Ovary (tissue), 7 donors: ENCODE measurements at regions not wholly inside any gene's neighbourhood (a gene's known extent, or its start where the extent isn't known, plus 50 kb on each side); places are given as distances from the start of the nearest gene placed in this dataset.

Source experiments
- DNase-seq, 5 donors: peaks; one replicate each; pipeline ENCODE4 v3.0.0-alpha.2; 2019 to 2020
- H3K27ac ChIP-seq, 2 donors: fragments of 200-600 bp; one replicate each; pipeline versions ENCODE4 v1.5.1 to v1.8.0; 2019 to 2022
- H3K27me3 ChIP-seq: fragments of 200-600 bp; one replicate; pipeline ENCODE4 v1.8.0; 2022
- H3K36me3 ChIP-seq: fragments of 200-600 bp; sonication (generic); one replicate; pipeline ENCODE4 v1.5.1; 2019
- H3K4me1 ChIP-seq: one replicate; pipeline ENCODE4 v1.8.1; 2013; ENCODE audit warnings: mild to moderate bottlenecking, moderate library complexity; ENCODE audit not compliant: insufficient read depth
- H3K4me3 ChIP-seq: fragments of 200-600 bp; sonication (generic); one replicate; pipeline ENCODE4 v1.5.1; 2017
- H3K9me3 ChIP-seq, 2 donors: fragments of 200-600 bp in 1 of 2; sonication (generic) in 1 of 2; one replicate each; pipeline versions ENCODE4 v1.5.1 to v1.8.1; 2013 to 2019; ENCODE audit warnings: mild to moderate bottlenecking in 1 of 2, moderate library complexity in 1 of 2
- CTCF ChIP-seq, 3 donors: fragments of 450-650 bp in 2 of 3; fragments of 200-600 bp in 1 of 3; IDR thresholded peaks; one replicate each; pipeline versions ENCODE4 v1.5.1 to v1.8.0; 2016 to 2022; ENCODE audit warnings: antibody characterized with exemption in 3 of 3, mild to moderate bottlenecking in 1 of 3
- EP300 ChIP-seq: sonication (generic); formaldehyde crosslinking; IDR thresholded peaks from one replicate; pipeline ENCODE4 v1.6.1; 2017; ENCODE audit warnings: antibody characterized with exemption
- POLR2A ChIP-seq: fragments of 450-650 bp; IDR thresholded peaks from one replicate; pipeline ENCODE4 v1.6.1; 2017; ENCODE audit warnings: antibody characterized with exemption, mild to moderate bottlenecking, moderate library complexity
- WGBS, 3 donors: extraction: QIAGEN DNeasy Blood & Tissue Kit in 1 of 3; methylation state at CpG; one replicate each; pipeline versions ENCODE4 v1.1.5 to v1.1.7; 2013 to 2017; 5-methylcytosine and 5-hydroxymethylcytosine counted together
- intact Hi-C, 4 donors: fragments of 100-400 bp; cut with DNase I; formaldehyde crosslinking; loops; one replicate each; pipeline versions ENCODE4 v1.11.0 to v1.15.1; 2022 to 2023
- donor health status: DM: no; HTN: no; CAD: no; lungs with moderate emphysema.
- donor health status: DM: no; HTN: no; CAD: no.
- donor health status: Bipolar disorder and iron deficiency.
- donor health status: DM: no; HTN: no; CAD: no.
- donor health status: DM: yes; HTN: yes; CAD: no.

GRCh38 chr2:43098539-43098938 is 127.9 kb downstream of the ZFP36L2 start:
- no peak overlapping the region for H3K27ac ChIP-seq
- peak in 1 of 5 donors; percentile 10 for DNase-seq

GRCh38 chr2:43097644-43098408 is 128.6 kb downstream of the ZFP36L2 start:
- H3K9me3 ChIP-seq: no peaks in the 10 kb centered on the region
- WGBS, 3 donors: 63 to 69% (median 64%) methylated on average over 7 of the region's 7 CpGs
- intact Hi-C loops: no loop called here
- H3K36me3 ChIP-seq: no peaks in the 10 kb centered on the region
- H3K4me3 ChIP-seq: no peak overlapping the region
- no peak for TF ChIP-seq CTCF (IDR thresholded peaks at IDR 0.05)
- TF ChIP-seq EP300: no peak
- no peak for TF ChIP-seq POLR2A
- peaks cover 13% of the 10 kb centered on the region for H3K4me1 ChIP-seq
- no peak overlapping the region for H3K27ac ChIP-seq
- H3K27me3 ChIP-seq: no peaks in the 10 kb centered on the region
- peak in 1 of 5 donors; percentile 12 for DNase-seq

More at GRCh38 chr2:43098539-43098938, 127.9 kb downstream of the ZFP36L2 start:
- Histone ChIP-seq H3K27me3 (no peaks in the 10 kb centered on the region), H3K4me1 (peaks cover 13% of the 10 kb centered on the region), H3K9me3 (no peaks in the 10 kb centered on the region), H3K36me3 (no peaks in the 10 kb centered on the region), H3K4me3 (no peak overlapping the region)
- 91 to 95% (median 93%) methylated on average over 4 of the region's 4 CpGs for WGBS, 3 donors
- TF ChIP-seq CTCF (IDR thresholded peaks at IDR 0.05): no peak
- TF ChIP-seq EP300: no peak
- no peak for TF ChIP-seq POLR2A
- intact Hi-C loops: no loop called here

GRCh38 chr2:43095533-43096295 is 130.7 kb downstream of the ZFP36L2 start:
- H3K4me1 ChIP-seq: no peaks in the 10 kb centered on the region
- WGBS, 3 donors: 85 to 93% (median 89%) methylated on average over 4 of the region's 4 CpGs
- H3K9me3 ChIP-seq: no peaks in the 10 kb centered on the region
- H3K27me3 ChIP-seq: no peaks in the 10 kb centered on the region
- H3K4me3 ChIP-seq: no peak overlapping the region
- no peaks in the 10 kb centered on the region for H3K36me3 ChIP-seq
- intact Hi-C loops: no loop called here
- no peak overlapping the region for H3K27ac ChIP-seq
- TF ChIP-seq CTCF (IDR thresholded peaks at IDR 0.05): no peak
- no peak for TF ChIP-seq EP300
- TF ChIP-seq POLR2A: no peak
- DNase-seq: no peak

GRCh38 chr2:43092520-43093179 is 133.8 kb downstream of the ZFP36L2 start:
- no peak for DNase-seq
- intact Hi-C loops: no loop called here
- Histone ChIP-seq H3K36me3 (no peaks in the 10 kb centered on the region), H3K4me3 (no peak overlapping the region), H3K27ac (no peak overlapping the region), H3K4me1 (no peaks in the 10 kb centered on the region), H3K9me3 (no peaks in the 10 kb centered on the region), H3K27me3 (no peaks in the 10 kb centered on the region)
- no peak for TF ChIP-seq EP300
- TF ChIP-seq POLR2A: no peak
- TF ChIP-seq CTCF (IDR thresholded peaks at IDR 0.05): no peak
- 65 to 80% (median 75%) methylated on average over 2 of the region's 2 CpGs for whole genome bisulfite sequencing, 3 donors
